HL-60 (cell line): ENCODE measurements at regions not wholly inside any gene's neighbourhood (a gene's known extent, or its start where the extent isn't known, plus 50 kb on each side); places are given as distances from the start of the nearest gene placed in this dataset.

ENCODE experiments used
- CTCF ChIP-seq: IDR thresholded peaks from one replicate; pipeline ENCODE4 v1.5.1; 2011; ENCODE audit warnings: low read length, control low read depth, inconsistent platforms; ENCODE audit not compliant: insufficient read depth
- GABPA ChIP-seq: IDR thresholded peaks from 2 replicates; pipeline ENCODE4 v1.6.1; 2012; ENCODE audit warnings: low read depth
- POLR2AphosphoS5 ChIP-seq: IDR thresholded peaks from 2 replicates; pipeline ENCODE4 v1.6.1; 2012; ENCODE audit warnings: low read depth
- REST ChIP-seq: IDR thresholded peaks from 2 replicates; pipeline ENCODE4 v1.6.1; 2012; ENCODE audit warnings: low read depth; ENCODE audit not compliant: insufficient replicate concordance
- SPI1 ChIP-seq: IDR thresholded peaks from 2 replicates; pipeline ENCODE4 v1.6.1; 2012; ENCODE audit warnings: low read depth, mild to moderate bottlenecking, borderline replicate concordance

GRCh38 chr6:71498638-71499037 lies 210.0 kb downstream of the OGFRL1 start:
- no peak for TF ChIP-seq CTCF
- TF ChIP-seq GABPA: no peak
- TF ChIP-seq POLR2AphosphoS5: no peak
- TF ChIP-seq REST: no peak
- no peak for TF ChIP-seq SPI1
